Activated CD8-positive, alpha-beta memory T cell treated with anti-CD3 and anti-CD28 coated beads, Interleukin-2, amount 10 ng/mL, durations not matched to agents 7 days and 5 days (primary cell): ENCODE measurements at regions not wholly inside any gene's neighbourhood (a gene's known extent, or its start where the extent isn't known, plus 50 kb on each side); places are given as distances from the start of the nearest gene placed in this dataset.

ENCODE experiments used
- ATAC-seq: fragments of 150-1000 bp; cut with Tn5 transposase; one replicate; pipeline ENCODE4 v1.10.0; 2021; ENCODE audit warnings: moderate library complexity
- CTCF ChIA-PET: fragments of 350-600 bp; sonication (Branson Sonifier 250); formaldehyde crosslinking; loops from one replicate; lab custom pipeline; 2021; ENCODE audit warnings: antibody characterized with exemption; lab: Charles Lee
- DNase-seq: peaks from one replicate; pipeline ENCODE4 v3.0.0-alpha.2; 2020
- H3K27ac Mint-ChIP-seq: one replicate; pipeline ENCODE4 v1.8.0; 2021; ENCODE audit warnings: mild to moderate bottlenecking, mixed read lengths
- H3K27me3 Mint-ChIP-seq: one replicate; pipeline ENCODE4 v1.8.0; 2021; ENCODE audit warnings: mixed read lengths
- H3K36me3 Mint-ChIP-seq: one replicate; pipeline ENCODE4 v1.8.0; 2021; ENCODE audit warnings: mild to moderate bottlenecking, mixed read lengths
- H3K4me1 Mint-ChIP-seq: one replicate; pipeline ENCODE4 v1.8.0; 2021; ENCODE audit warnings: mixed read lengths
- H3K4me3 Mint-ChIP-seq: one replicate; pipeline ENCODE4 v1.8.0; 2021; ENCODE audit warnings: mild to moderate bottlenecking, moderate library complexity, mixed read lengths
- H3K9me3 Mint-ChIP-seq: one replicate; pipeline ENCODE4 v1.8.0; 2022; ENCODE audit warnings: low read depth, mixed read lengths

DNA sequence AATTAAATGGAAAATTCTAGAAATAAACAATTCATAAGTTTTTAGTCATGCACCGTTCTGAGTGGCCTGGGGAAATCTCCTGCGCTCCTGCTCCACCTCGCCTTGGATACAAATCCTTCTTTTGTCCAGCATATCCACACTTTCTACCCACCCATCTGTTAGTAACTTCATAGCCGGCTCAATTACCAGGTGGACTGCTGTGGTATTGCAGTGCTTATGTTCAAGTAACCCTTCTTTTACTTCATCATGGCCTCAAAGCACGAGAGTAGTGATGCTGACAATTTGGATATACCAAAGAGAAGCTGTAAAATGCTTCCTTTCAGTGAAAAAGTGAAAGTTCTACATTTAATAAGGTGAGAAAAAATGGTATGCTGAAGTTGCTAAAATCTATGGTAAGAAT lies 142.3 kb upstream of the CHL1 start:
- H3K4me1 Mint-ChIP-seq = no peaks in the 10 kb centered on the region
- no peak overlapping the region for H3K4me3 Mint-ChIP-seq
- ATAC-seq = no peak
- no peak overlapping the region for H3K27ac Mint-ChIP-seq
- CTCF ChIA-PET = no interaction called here
- H3K9me3 Mint-ChIP-seq = no peaks in the 10 kb centered on the region
- no peaks in the 10 kb centered on the region for H3K27me3 Mint-ChIP-seq
- no peaks in the 10 kb centered on the region for H3K36me3 Mint-ChIP-seq
- DNase-seq = no peak

DNA sequence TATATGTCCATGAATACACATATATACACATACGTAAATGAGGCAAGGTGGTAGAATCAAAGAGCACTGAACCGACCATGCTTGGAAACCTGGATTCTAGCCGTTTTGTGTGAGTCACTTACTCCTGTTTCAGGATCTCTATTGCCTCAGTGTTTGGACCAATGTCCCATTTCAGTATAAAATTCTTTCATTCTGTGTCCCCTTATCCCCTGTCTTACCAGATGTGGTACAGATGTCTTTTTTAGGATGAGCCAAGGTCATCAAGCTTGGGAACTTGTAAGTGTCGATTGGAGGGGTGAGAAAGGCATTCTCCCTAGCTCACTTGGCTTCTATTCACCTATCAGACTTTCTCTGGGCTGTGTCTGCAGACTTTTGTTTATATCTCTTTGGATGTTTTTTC lies 139.9 kb upstream of the CHL1 start:
- Mint-ChIP-seq H3K4me1 (no peaks in the 10 kb centered on the region), H3K9me3 (no peaks in the 10 kb centered on the region), H3K36me3 (no peaks in the 10 kb centered on the region), H3K27me3 (no peaks in the 10 kb centered on the region), H3K4me3 (no peak overlapping the region), H3K27ac (no peak overlapping the region)
- ATAC-seq (no peak), DNase-seq (no peak)
- CTCF ChIA-PET = no interaction called here

DNA sequence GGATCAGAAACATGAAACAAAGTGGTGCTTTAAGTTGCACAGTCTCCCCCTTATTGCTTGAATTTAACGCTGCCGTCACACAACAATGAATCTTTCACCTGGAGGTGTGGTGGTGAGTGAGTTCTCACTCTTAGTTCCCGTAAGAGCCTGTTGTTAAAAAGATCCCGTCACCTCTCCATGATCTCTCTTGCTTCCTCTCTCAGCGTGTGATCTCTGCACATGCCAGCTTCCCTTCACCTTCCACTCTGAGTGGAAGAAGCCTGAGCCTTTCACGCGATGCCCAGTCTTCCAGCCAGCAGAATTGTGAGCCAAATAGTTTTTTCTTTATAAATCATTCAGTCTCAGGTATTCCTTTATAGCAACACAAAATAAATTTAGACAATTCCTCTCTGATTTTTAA lies 136.7 kb upstream of the CHL1 start:
- H3K4me1 Mint-ChIP-seq = no peaks in the 10 kb centered on the region
- CTCF ChIA-PET = no interaction called here

DNA sequence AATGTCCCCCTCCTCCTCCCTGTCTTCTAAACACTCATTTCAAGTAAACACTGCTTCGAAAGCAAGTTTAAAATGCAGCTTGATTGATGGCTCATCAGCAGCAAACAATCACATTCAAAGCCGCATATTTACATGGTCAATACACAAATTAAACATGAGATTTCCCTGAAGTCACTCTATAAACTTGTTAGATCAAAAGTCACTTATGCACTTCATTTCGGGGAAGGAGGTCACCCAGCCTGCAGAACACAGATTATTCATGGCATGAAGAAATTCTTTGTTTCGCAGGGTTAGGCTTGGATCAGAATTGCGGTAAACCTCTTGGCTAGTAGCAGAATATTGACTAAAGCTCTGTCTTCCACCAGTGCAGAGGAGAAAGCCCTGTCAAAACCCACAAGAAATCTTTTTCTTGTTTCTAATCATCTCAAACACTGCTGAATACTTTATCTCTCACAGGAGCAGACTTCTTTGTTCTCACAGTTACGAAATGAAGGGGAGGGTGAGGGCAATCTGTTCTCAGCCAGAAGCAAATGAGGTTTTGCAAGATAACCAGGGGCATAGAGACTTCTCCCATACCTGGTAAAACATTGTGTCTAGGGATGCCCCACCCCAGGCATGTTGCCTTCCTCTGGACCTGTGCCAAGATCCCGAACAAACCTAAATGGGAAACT lies 133.3 kb upstream of the CHL1 start:
- CTCF ChIA-PET = no interaction called here

More for the DNA sequence above, 136.7 kb upstream of the CHL1 start:
- ATAC-seq = no peak
- no peak overlapping the region for H3K4me3 Mint-ChIP-seq
- no peaks in the 10 kb centered on the region for H3K9me3 Mint-ChIP-seq
- DNase-seq = no peak
- no peak overlapping the region for H3K27ac Mint-ChIP-seq
- no peaks in the 10 kb centered on the region for H3K36me3 Mint-ChIP-seq
- H3K27me3 Mint-ChIP-seq = no peaks in the 10 kb centered on the region

DNA sequence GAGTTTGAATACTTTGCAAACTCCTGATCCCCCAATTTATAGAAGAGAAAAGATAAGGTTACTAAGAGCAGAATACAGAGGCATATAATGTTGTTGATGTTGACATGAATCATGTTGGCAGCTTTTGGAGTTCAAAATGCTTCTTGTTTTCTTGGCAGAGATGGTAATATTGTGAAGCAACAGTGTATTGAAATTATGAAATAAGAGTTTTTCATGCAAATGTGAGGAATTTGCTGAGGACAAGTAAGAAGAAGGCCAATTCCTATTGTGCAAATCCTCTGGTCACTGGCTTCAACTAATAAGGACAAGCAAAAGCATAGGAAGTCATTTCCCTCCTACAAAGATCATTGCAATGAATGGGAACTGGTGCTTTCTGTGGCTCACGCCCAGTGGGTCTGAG lies 126.9 kb upstream of the CHL1 start:
- no peaks in the 10 kb centered on the region for H3K4me1 Mint-ChIP-seq
- DNase-seq = no peak
- CTCF ChIA-PET = no interaction called here
- no peak for ATAC-seq
- H3K27ac Mint-ChIP-seq = no peak overlapping the region
- H3K9me3 Mint-ChIP-seq = no peaks in the 10 kb centered on the region
- no peaks in the 10 kb centered on the region for H3K36me3 Mint-ChIP-seq
- H3K4me3 Mint-ChIP-seq = no peak overlapping the region
- no peaks in the 10 kb centered on the region for H3K27me3 Mint-ChIP-seq

More for the DNA sequence above, 133.3 kb upstream of the CHL1 start:
- DNase-seq = no peak
- H3K4me3 Mint-ChIP-seq = no peak overlapping the region
- H3K4me1 Mint-ChIP-seq = no peaks in the 10 kb centered on the region
- H3K9me3 Mint-ChIP-seq = no peaks in the 10 kb centered on the region
- H3K36me3 Mint-ChIP-seq = no peaks in the 10 kb centered on the region
- no peak for ATAC-seq
- H3K27me3 Mint-ChIP-seq = no peaks in the 10 kb centered on the region
- no peak overlapping the region for H3K27ac Mint-ChIP-seq

DNA sequence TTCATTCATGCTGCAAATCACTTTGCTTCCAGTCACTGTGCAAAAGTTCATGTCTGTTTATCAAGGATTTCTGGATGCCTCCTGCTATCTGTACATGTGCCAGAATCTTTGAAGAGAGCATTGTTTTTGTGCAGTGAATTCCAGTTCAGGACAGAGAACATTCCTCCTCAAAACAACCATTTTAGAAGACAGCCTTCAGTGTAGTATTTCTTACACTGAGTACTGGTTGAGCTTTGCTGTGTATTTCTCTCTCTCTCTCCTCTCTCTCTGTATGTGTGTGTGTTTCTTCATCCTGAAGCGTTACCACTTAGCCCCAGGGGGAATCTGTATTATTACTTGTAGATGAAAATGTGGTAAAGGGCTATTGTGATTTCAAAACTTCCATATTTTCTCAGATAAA lies 123.8 kb upstream of the CHL1 start:
- H3K4me1 Mint-ChIP-seq = no peaks in the 10 kb centered on the region
- H3K9me3 Mint-ChIP-seq = no peaks in the 10 kb centered on the region
- H3K4me3 Mint-ChIP-seq = no peak overlapping the region
- DNase-seq (no peak), ATAC-seq (no peak)
- CTCF ChIA-PET = no interaction called here
- no peaks in the 10 kb centered on the region for H3K27me3 Mint-ChIP-seq
- H3K36me3 Mint-ChIP-seq = no peaks in the 10 kb centered on the region
- no peak overlapping the region for H3K27ac Mint-ChIP-seq

DNA sequence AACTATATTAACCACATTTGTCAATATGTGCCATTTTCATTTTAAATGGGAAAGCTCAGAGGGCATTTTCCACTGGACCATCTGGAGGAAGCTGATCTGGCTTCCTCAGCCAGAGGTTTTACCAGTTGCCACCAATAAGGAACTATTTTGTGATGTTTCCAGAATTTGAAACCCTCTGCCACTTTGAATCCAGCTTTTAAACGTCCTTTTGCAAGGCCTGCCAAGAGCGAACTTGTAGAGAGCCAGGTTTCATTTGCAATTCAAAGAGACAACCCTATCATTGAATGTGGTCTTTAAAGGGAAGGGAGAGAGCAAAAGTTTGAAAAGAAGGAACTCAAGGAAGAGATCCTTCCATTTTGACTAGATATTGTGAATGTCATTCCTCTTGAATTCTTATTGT lies 123.3 kb upstream of the CHL1 start:
- no peaks in the 10 kb centered on the region for H3K27me3 Mint-ChIP-seq
- H3K4me1 Mint-ChIP-seq = no peaks in the 10 kb centered on the region
- no peak overlapping the region for H3K27ac Mint-ChIP-seq
- DNase-seq (no peak), ATAC-seq (no peak)
- CTCF ChIA-PET = no interaction called here
- H3K4me3 Mint-ChIP-seq = no peak overlapping the region
- no peaks in the 10 kb centered on the region for H3K36me3 Mint-ChIP-seq
- no peaks in the 10 kb centered on the region for H3K9me3 Mint-ChIP-seq

DNA sequence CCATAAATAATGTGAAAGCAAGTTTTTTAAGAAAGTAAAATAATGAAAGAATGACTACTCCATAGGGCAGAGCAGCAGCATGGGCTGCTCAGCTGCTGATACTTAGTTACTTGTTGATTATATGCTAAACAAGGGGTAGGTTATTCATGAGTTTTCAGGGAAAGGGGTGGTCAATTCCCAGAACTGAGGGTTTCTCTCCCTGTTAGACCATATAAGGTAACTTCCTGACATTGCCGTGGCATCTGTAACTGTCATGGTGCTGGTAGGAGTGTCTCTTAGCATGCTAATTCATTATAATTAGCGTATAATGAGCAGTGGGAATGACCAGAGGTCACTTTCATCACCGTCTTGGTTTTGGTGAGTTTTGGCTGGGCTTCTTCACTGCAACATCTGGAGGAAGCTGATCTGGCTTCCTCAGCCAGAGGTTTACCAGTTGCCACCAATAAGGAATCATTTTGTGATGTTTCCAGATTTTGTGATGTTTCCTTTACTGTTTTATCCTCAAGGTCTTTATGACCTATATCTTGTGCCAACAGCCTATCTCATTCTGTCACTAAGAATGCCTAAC lies 121.8 kb upstream of the CHL1 start:
- no peaks in the 10 kb centered on the region for H3K9me3 Mint-ChIP-seq
- CTCF ChIA-PET = no interaction called here
- ATAC-seq = no peak
- H3K36me3 Mint-ChIP-seq = no peaks in the 10 kb centered on the region
- no peak for DNase-seq
- H3K27ac Mint-ChIP-seq = no peak overlapping the region
- H3K4me3 Mint-ChIP-seq = no peak overlapping the region
- H3K4me1 Mint-ChIP-seq = no peaks in the 10 kb centered on the region
- H3K27me3 Mint-ChIP-seq = no peaks in the 10 kb centered on the region

DNA sequence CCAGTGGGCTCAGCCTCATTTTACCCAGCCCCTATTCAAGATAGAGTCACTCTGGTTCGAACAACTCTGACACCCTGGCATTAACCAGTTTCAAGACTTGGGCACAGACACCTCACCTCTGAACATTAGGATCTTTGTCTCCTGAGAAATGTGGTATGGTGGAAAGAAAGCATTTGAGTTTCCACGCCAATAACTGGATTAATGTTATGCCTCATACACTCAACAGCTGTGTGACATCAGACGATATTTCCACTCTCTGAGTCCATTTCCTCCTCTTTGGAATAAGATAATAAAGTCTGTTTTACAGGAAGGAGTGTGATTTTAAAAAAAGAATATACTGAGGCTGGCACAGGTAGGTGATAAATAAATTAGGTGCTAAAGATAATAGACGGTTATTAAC lies 121.3 kb upstream of the CHL1 start:
- H3K36me3 Mint-ChIP-seq = no peaks in the 10 kb centered on the region
- CTCF ChIA-PET = no interaction called here
- no peaks in the 10 kb centered on the region for H3K4me1 Mint-ChIP-seq
- no peaks in the 10 kb centered on the region for H3K9me3 Mint-ChIP-seq
- no peak overlapping the region for H3K27ac Mint-ChIP-seq
- no peak for DNase-seq
- no peak for ATAC-seq
- H3K27me3 Mint-ChIP-seq = no peaks in the 10 kb centered on the region
- no peak overlapping the region for H3K4me3 Mint-ChIP-seq

DNA sequence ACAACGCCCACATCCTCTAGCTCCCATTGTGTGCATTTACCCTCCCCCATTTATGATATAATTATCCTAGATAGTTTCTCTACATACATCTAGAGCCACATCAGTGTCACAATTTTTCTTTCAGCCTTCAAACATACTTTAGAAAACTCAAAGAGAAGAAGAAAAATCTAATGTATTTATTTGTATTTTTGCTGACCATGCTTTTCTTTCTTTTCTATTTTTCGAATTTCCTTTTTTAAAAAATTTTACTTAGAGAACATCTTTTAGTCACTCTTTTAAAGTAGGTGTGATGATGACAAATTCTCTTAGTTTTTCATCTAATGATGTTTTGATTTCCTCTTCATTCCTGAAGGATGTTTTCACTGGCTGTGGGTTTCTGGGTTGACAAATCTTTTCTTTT lies 117.0 kb upstream of the CHL1 start:
- H3K4me1 Mint-ChIP-seq = no peaks in the 10 kb centered on the region

DNA sequence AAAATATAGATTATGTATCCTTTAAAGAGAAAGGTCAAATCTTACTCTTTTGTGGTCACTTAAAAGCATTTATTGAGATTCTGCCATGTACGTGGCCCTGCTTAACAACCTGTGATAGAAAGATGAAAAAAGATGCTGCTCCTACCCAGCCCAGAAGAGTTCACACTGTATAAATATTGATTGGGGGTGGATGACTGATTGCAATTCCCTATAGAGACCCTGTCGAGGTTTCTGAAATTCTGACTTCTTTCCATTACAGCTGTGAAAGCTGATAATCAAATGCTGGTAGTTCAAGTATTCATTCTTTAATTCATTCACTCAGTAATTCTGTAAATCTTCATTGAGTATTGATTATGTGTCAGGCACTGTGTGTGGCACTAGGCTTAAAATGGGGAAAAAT lies 114.1 kb upstream of the CHL1 start:
- Mint-ChIP-seq H3K27ac (no peak overlapping the region), H3K4me1 (no peaks in the 10 kb centered on the region), H3K4me3 (no peak overlapping the region), H3K36me3 (no peaks in the 10 kb centered on the region), H3K9me3 (peaks cover 2% of the 10 kb centered on the region), H3K27me3 (no peaks in the 10 kb centered on the region)
- CTCF ChIA-PET = no interaction called here
- ATAC-seq (no peak), DNase-seq (no peak)

More for the DNA sequence above, 117.0 kb upstream of the CHL1 start:
- no peaks in the 10 kb centered on the region for H3K36me3 Mint-ChIP-seq
- CTCF ChIA-PET = no interaction called here
- ATAC-seq (no peak), DNase-seq (no peak)
- H3K27me3 Mint-ChIP-seq = no peaks in the 10 kb centered on the region
- no peak overlapping the region for H3K27ac Mint-ChIP-seq
- no peaks in the 10 kb centered on the region for H3K9me3 Mint-ChIP-seq
- H3K4me3 Mint-ChIP-seq = no peak overlapping the region

DNA sequence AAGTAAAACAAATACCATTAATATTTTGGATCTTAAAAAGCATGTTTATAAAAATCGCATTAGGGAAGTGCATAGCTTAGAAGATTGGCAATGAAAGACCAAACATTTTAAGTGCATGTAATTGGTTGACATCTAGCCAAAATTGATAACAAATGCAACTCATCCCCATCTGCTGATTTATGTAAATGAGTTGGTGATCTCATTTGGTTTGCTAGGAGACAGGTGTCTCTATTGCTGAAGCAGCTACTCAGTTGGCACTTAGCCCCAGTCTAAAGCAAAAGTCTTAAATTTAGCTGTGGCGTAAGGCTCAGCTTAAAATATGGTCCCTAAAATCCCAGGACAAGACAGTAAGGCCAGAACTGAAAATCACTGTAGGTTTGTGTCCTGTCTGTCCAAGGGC lies 113.5 kb upstream of the CHL1 start:
- Mint-ChIP-seq H3K27ac (no peak overlapping the region), H3K27me3 (no peaks in the 10 kb centered on the region), H3K9me3 (peaks cover 2% of the 10 kb centered on the region), H3K36me3 (no peaks in the 10 kb centered on the region), H3K4me1 (no peaks in the 10 kb centered on the region), H3K4me3 (no peak overlapping the region)
- CTCF ChIA-PET = no interaction called here
- ATAC-seq (no peak), DNase-seq (no peak)

DNA sequence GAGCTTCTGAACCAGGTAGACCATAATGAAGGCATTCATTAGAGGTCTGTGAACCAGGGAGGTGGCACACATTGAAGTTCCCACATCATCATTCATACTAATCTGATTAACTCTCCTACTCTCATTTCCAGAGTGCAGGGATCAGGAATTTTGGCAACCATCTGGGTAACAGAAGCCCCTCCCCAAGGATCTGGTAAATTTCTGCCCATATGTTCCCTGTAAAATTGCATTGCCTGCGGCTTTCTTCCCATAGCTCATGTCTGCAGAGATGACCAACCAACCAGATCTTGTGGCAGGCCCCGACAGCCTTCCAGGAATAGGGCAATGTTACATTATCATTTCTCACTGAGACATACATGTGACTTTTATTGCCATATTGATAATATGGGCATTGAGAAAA lies 111.4 kb upstream of the CHL1 start:
- ATAC-seq (no peak), DNase-seq (no peak)
- Mint-ChIP-seq H3K4me1 (no peaks in the 10 kb centered on the region), H3K9me3 (peaks cover 2% of the 10 kb centered on the region), H3K27ac (no peak overlapping the region), H3K36me3 (no peaks in the 10 kb centered on the region), H3K27me3 (no peaks in the 10 kb centered on the region), H3K4me3 (no peak overlapping the region)
- CTCF ChIA-PET = no interaction called here

DNA sequence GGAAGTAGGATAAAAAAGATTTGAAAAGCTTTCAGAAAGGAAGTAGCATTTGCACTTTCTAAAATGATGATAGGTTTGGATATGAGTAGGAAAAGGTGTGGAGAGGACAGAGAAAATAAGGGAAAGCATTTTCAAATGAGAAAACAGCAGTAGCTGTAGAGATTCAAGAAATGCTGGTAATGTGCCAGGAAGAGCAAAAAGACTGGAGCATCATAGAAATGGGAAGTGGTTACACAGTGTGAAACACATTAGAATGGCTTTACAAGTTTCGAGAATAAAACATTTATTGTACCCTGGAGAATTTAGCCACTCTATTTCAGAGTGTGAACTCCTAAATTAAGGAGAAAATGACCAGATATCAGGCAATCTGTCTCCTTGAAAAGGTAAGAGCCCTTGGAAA lies 108.3 kb upstream of the CHL1 start:
- H3K4me1 Mint-ChIP-seq = no peaks in the 10 kb centered on the region
- H3K4me3 Mint-ChIP-seq = no peak overlapping the region
- no peak for ATAC-seq
- no peaks in the 10 kb centered on the region for H3K36me3 Mint-ChIP-seq
- CTCF ChIA-PET = no interaction called here
- DNase-seq = no peak
- no peaks in the 10 kb centered on the region for H3K27me3 Mint-ChIP-seq
- peaks cover 2% of the 10 kb centered on the region for H3K9me3 Mint-ChIP-seq
- no peak overlapping the region for H3K27ac Mint-ChIP-seq

DNA sequence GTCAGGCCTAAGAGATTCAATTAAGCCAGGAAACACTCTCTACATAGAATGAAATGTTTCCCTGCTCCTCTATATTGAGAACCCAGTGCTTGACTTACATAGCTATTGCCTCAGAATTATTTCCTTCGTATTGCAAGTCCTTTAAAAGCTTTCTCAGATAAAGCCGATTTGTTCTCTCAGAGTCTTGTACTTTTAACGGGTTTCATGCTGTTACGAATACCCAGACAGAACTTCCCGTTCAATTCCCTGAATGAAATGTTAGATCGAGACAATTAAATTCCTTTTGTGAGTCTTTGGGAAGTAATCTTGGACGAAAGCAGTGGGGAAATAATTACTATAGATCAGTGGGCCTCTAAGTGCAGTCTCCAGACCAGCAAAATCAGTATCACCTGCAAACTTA lies 102.8 kb upstream of the CHL1 start:
- H3K9me3 Mint-ChIP-seq = no peaks in the 10 kb centered on the region
- no peaks in the 10 kb centered on the region for H3K27me3 Mint-ChIP-seq
- no peak overlapping the region for H3K4me3 Mint-ChIP-seq
- DNase-seq = no peak
- H3K4me1 Mint-ChIP-seq = no peaks in the 10 kb centered on the region
- no peak for ATAC-seq
- no peak overlapping the region for H3K27ac Mint-ChIP-seq
- no peaks in the 10 kb centered on the region for H3K36me3 Mint-ChIP-seq
- CTCF ChIA-PET = no interaction called here
